Inflammatory macrophage treated with lipopolysaccharide for 4 hours (primary cell): ENCODE measurements at regions not wholly inside any gene's neighbourhood (a gene's known extent, or its start where the extent isn't known, plus 50 kb on each side); places are given as distances from the start of the nearest gene placed in this dataset.

Experiments
- DNase-seq: peaks from one replicate; pipeline ENCODE4 v3.0.0-alpha.2; 2020

GRCh38 chr10:129104266-129105045 lies 362.6 kb upstream of the MGMT start:
- no peak for DNase-seq

GRCh38 chr10:129105266-129105665 lies 361.8 kb upstream of the MGMT start:
- DNase-seq: no peak

- DNase-seq: no peak
Observed at GRCh38 chr10:129106314-129106713, 360.7 kb upstream of the MGMT start.

GRCh38 chr10:129107525-129107924 lies 359.5 kb upstream of the MGMT start:
- no peak for DNase-seq

GRCh38 chr10:129108378-129108777 lies 358.7 kb upstream of the MGMT start:
- no peak for DNase-seq

GRCh38 chr10:129108994-129109393 lies 358.0 kb upstream of the MGMT start:
- DNase-seq: no peak

GRCh38 chr10:129110780-129111179 lies 356.3 kb upstream of the MGMT start:
- DNase-seq: no peak

GRCh38 chr10:129111922-129112321 lies 355.1 kb upstream of the MGMT start:
- no peak for DNase-seq

- no peak for DNase-seq
Observed at GRCh38 chr10:129114588-129114987, 352.5 kb upstream of the MGMT start.

GRCh38 chr10:129116371-129116770 lies 350.7 kb upstream of the MGMT start:
- DNase-seq: no peak

- no peak for DNase-seq
Observed at GRCh38 chr10:129120441-129120840, 346.6 kb upstream of the MGMT start.

GRCh38 chr10:129122846-129123245 lies 344.2 kb upstream of the MGMT start:
- no peak for DNase-seq

- DNase-seq: no peak
Observed at GRCh38 chr10:129123428-129123827, 343.6 kb upstream of the MGMT start.

- no peak for DNase-seq
Observed at GRCh38 chr10:129126982-129127381, 340.1 kb upstream of the MGMT start.

- DNase-seq: no peak
Observed at GRCh38 chr10:129131457-129132132, 335.4 kb upstream of the MGMT start.

GRCh38 chr10:129133856-129134255 lies 333.2 kb upstream of the MGMT start:
- no peak for DNase-seq

- no peak for DNase-seq
Observed at GRCh38 chr10:129134371-129134770, 332.7 kb upstream of the MGMT start.

- no peak for DNase-seq
Observed at GRCh38 chr10:129135624-129136023, 331.4 kb upstream of the MGMT start.

- no peak for DNase-seq
Observed at GRCh38 chr10:129136074-129136473, 331.0 kb upstream of the MGMT start.

GRCh38 chr10:129136951-129137350 lies 330.1 kb upstream of the MGMT start:
- no peak for DNase-seq

- peak; percentile 52 for DNase-seq
Observed at GRCh38 chr10:129140921-129141885, 325.8 kb upstream of the MGMT start.

GRCh38 chr10:129151281-129151680 lies 315.8 kb upstream of the MGMT start:
- DNase-seq: no peak

GRCh38 chr10:129156406-129156805 lies 310.6 kb upstream of the MGMT start:
- no peak for DNase-seq
